ENCODE measurements at regions not wholly inside any gene's neighbourhood (a gene's known extent, or its start where the extent isn't known, plus 50 kb on each side); places are given as distances from the start of the nearest gene placed in this dataset.

DNA sequence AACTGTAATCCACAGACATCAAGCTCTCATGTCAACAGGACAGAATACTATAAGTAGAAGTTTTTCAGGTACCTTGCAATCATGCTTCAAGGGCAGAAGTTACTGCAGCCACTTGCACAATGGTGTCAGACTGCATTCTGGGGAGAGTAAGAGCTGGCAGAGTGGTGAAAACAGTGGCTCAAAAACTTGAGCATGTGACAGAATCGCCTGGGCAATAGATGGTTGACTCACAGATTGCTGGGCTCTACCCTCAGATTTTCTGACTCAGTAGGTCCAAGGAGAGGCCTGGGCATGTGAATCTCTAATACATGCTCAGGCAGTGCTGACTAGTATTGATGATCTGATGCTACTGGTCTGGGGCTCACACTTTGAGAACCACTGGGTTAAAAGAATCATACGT, 187.8 kb downstream of the TBX5 start:
- TF ChIP-seq POLR2AphosphoS5 (IDR thresholded peaks at IDR 0.05; ENCODE audit: low read depth, low read length) (no peak), EZH2phosphoT487 (IDR thresholded peaks at IDR 0.05; ENCODE audit: borderline replicate concordance) (no peak)
